Mammary epithelial cell (primary cell): ENCODE measurements at regions not wholly inside any gene's neighbourhood (a gene's known extent, or its start where the extent isn't known, plus 50 kb on each side); places are given as distances from the start of the nearest gene placed in this dataset.

Experiments used
- EZH2 ChIP-seq: IDR thresholded peaks from 2 replicates; pipeline ENCODE4 v1.6.1; 2012; ENCODE audit warnings: low read length, inconsistent platforms, borderline replicate concordance
- TF ChIP-seq, protein P1 (sequence below), 2 donors: IDR thresholded peaks in 1 of 2; conservative IDR thresholded peaks in 1 of 2; 2 replicates each; pipeline ENCODE4 v1.5.1; 2011 to 2012; ENCODE audit warnings: inconsistent platforms in 2 of 2, low read length in 2 of 2, mild to moderate bottlenecking in 2 of 2, control low read depth in 1 of 2, low read depth in 1 of 2; ENCODE audit not compliant: insufficient read depth in 1 of 2; ENCODE audit errors: extremely low read depth in 1 of 2

DNA sequence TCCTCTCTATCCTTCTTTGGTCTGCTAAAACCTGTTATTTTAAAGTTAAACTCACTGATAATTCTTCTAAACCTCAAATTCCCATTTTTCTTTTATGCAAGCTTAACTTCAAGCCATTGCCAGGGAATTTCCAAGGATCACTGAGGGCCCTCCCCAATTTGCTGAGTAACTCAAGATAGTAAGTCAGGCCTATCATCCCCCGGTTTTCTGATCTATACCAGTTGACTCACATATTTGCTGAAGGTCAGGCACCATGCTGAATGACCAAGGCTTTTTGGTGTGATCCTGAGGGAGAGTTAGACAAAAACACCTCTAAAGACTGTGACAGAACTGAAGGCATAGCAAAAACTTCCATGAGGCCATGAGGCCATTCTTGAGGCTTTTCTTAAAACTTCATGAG lies 1301.9 kb downstream of the PCDH7 start:
- TF ChIP-seq, protein P1, sequence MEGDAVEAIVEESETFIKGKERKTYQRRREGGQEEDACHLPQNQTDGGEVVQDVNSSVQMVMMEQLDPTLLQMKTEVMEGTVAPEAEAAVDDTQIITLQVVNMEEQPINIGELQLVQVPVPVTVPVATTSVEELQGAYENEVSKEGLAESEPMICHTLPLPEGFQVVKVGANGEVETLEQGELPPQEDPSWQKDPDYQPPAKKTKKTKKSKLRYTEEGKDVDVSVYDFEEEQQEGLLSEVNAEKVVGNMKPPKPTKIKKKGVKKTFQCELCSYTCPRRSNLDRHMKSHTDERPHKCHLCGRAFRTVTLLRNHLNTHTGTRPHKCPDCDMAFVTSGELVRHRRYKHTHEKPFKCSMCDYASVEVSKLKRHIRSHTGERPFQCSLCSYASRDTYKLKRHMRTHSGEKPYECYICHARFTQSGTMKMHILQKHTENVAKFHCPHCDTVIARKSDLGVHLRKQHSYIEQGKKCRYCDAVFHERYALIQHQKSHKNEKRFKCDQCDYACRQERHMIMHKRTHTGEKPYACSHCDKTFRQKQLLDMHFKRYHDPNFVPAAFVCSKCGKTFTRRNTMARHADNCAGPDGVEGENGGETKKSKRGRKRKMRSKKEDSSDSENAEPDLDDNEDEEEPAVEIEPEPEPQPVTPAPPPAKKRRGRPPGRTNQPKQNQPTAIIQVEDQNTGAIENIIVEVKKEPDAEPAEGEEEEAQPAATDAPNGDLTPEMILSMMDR (conservative IDR thresholded peaks at IDR 0.05 in 1 of 2, IDR thresholded peaks at IDR 0.05 in 1 of 2; ENCODE audit: extremely low read depth in 1 of 2, insufficient read depth in 1 of 2, low read depth in 1 of 2, low read length in 2 of 2) = no peak
- no peak for TF ChIP-seq EZH2
